ENCODE measurements at regions not wholly inside any gene's neighbourhood (a gene's known extent, or its start where the extent isn't known, plus 50 kb on each side); places are given as distances from the start of the nearest gene placed in this dataset.
"Not testable (repeated sequence)": the region's sequence is repeated elsewhere in the genome, so short reads cannot be mapped to it uniquely, and the experiment has no call there.

GRCh38 chr11:29153078-29153477 lies 863.8 kb downstream of the KCNA4 start:
- no peak for ATAC-seq (ENCODE audit: insufficient read depth, low read depth)
- no peaks in the 10 kb centered on the region for H3K27me3 ChIP-seq (ENCODE audit: insufficient read depth, low read length, poor library complexity)
- TF ChIP-seq CTCF (IDR thresholded peaks at IDR 0.05; ENCODE audit: borderline replicate concordance, extremely low read depth, low read length, poor library complexity, severe bottlenecking) (no peak), EZH2 (IDR thresholded peaks at IDR 0.05; ENCODE audit: borderline replicate concordance, low read depth, low read length, severe bottlenecking) (no peak)
- no peaks in the 10 kb centered on the region for H3K4me1 ChIP-seq (ENCODE audit: insufficient read depth, low read length)
- no peaks in the 10 kb centered on the region for H4K20me1 ChIP-seq (ENCODE audit: insufficient read depth, low read length)
- H3K9ac ChIP-seq (ENCODE audit: low read depth, low read length), result no peak overlapping the region
- no peaks in the 10 kb centered on the region for H3K9me3 ChIP-seq (ENCODE audit: insufficient read depth, low read length, severe bottlenecking)
- no peak overlapping the region for H3K27ac ChIP-seq (ENCODE audit: low read length)
- H3K79me2 ChIP-seq (ENCODE audit: insufficient read depth, low read length), result no peaks in the 10 kb centered on the region
- no peaks in the 10 kb centered on the region for H3K36me3 ChIP-seq (ENCODE audit: insufficient read depth, low read length)
- no peak overlapping the region for H3K4me2 ChIP-seq (ENCODE audit: insufficient read depth, low read length)
- no peak overlapping the region for H2AFZ ChIP-seq (ENCODE audit: low read depth, low read length)
- DNase-seq, result no peak
- no peak overlapping the region for H3K4me3 ChIP-seq (ENCODE audit: low read depth in 1 of 2, low read length in 2 of 2)

- not testable (repeated sequence) for ATAC-seq (ENCODE audit: insufficient read depth, low read depth); H3K79me2 ChIP-seq (ENCODE audit: insufficient read depth, low read length); DNase-seq; H4K20me1 ChIP-seq (ENCODE audit: insufficient read depth, low read length); H3K27me3 ChIP-seq (ENCODE audit: insufficient read depth, low read length, poor library complexity); H2AFZ ChIP-seq (ENCODE audit: low read depth, low read length); H3K4me1 ChIP-seq (ENCODE audit: insufficient read depth, low read length); H3K4me3 ChIP-seq (ENCODE audit: low read depth in 1 of 2, low read length in 2 of 2); H3K36me3 ChIP-seq (ENCODE audit: insufficient read depth, low read length); H3K4me2 ChIP-seq (ENCODE audit: insufficient read depth, low read length); H3K27ac ChIP-seq (ENCODE audit: low read length); H3K9me3 ChIP-seq (ENCODE audit: insufficient read depth, low read length, severe bottlenecking); H3K9ac ChIP-seq (ENCODE audit: low read depth, low read length)
Observed at GRCh38 chr11:29142573-29142972, 874.3 kb downstream of the KCNA4 start.

GRCh38 chr11:29135504-29135903 lies 881.3 kb downstream of the KCNA4 start:
- Histone ChIP-seq H3K36me3 (ENCODE audit: insufficient read depth, low read length) (no peaks in the 10 kb centered on the region), H3K9me3 (ENCODE audit: insufficient read depth, low read length, severe bottlenecking) (no peaks in the 10 kb centered on the region), H3K4me2 (ENCODE audit: insufficient read depth, low read length) (no peak overlapping the region), H3K4me3 (ENCODE audit: low read depth in 1 of 2, low read length in 2 of 2) (no peak overlapping the region), H3K27ac (ENCODE audit: low read length) (no peak overlapping the region), H2AFZ (ENCODE audit: low read depth, low read length) (no peak overlapping the region), H3K79me2 (ENCODE audit: insufficient read depth, low read length) (no peaks in the 10 kb centered on the region), H3K4me1 (ENCODE audit: insufficient read depth, low read length) (no peaks in the 10 kb centered on the region), H3K9ac (ENCODE audit: low read depth, low read length) (no peak overlapping the region), H4K20me1 (ENCODE audit: insufficient read depth, low read length) (no peaks in the 10 kb centered on the region), H3K27me3 (ENCODE audit: insufficient read depth, low read length, poor library complexity) (no peaks in the 10 kb centered on the region)
- no peak for DNase-seq
- no peak for TF ChIP-seq CTCF (IDR thresholded peaks at IDR 0.05; ENCODE audit: borderline replicate concordance, extremely low read depth, low read length, poor library complexity, severe bottlenecking)
- no peak for TF ChIP-seq EZH2 (IDR thresholded peaks at IDR 0.05; ENCODE audit: borderline replicate concordance, low read depth, low read length, severe bottlenecking)
- no peak for ATAC-seq (ENCODE audit: insufficient read depth, low read depth)

GRCh38 chr11:29131055-29131454 lies 885.8 kb downstream of the KCNA4 start:
- H3K27ac ChIP-seq (ENCODE audit: low read length), result no peak overlapping the region
- no peak for DNase-seq
- ATAC-seq (ENCODE audit: insufficient read depth, low read depth), result no peak

More at GRCh38 chr11:29131055-29131454, 885.8 kb downstream of the KCNA4 start:
- H3K9ac ChIP-seq (ENCODE audit: low read depth, low read length), result no peak overlapping the region
- TF ChIP-seq EZH2 (IDR thresholded peaks at IDR 0.05; ENCODE audit: borderline replicate concordance, low read depth, low read length, severe bottlenecking), result no peak
- TF ChIP-seq CTCF (IDR thresholded peaks at IDR 0.05; ENCODE audit: borderline replicate concordance, extremely low read depth, low read length, poor library complexity, severe bottlenecking), result no peak
- no peaks in the 10 kb centered on the region for H3K79me2 ChIP-seq (ENCODE audit: insufficient read depth, low read length)
- H2AFZ ChIP-seq (ENCODE audit: low read depth, low read length), result no peak overlapping the region
- no peaks in the 10 kb centered on the region for H3K9me3 ChIP-seq (ENCODE audit: insufficient read depth, low read length, severe bottlenecking)
- H3K4me3 ChIP-seq (ENCODE audit: low read depth in 1 of 2, low read length in 2 of 2), result no peak overlapping the region
- no peaks in the 10 kb centered on the region for H4K20me1 ChIP-seq (ENCODE audit: insufficient read depth, low read length)
- H3K4me2 ChIP-seq (ENCODE audit: insufficient read depth, low read length), result no peak overlapping the region
- no peaks in the 10 kb centered on the region for H3K36me3 ChIP-seq (ENCODE audit: insufficient read depth, low read length)
- H3K4me1 ChIP-seq (ENCODE audit: insufficient read depth, low read length), result no peaks in the 10 kb centered on the region
- no peaks in the 10 kb centered on the region for H3K27me3 ChIP-seq (ENCODE audit: insufficient read depth, low read length, poor library complexity)

Data from DND-41 (cell line).